Parathyroid adenoma (tissue), 2 donors: ENCODE measurements at regions not wholly inside any gene's neighbourhood (a gene's known extent, or its start where the extent isn't known, plus 50 kb on each side); places are given as distances from the start of the nearest gene placed in this dataset.

Source experiments
- H2AFZ ChIP-seq: fragments of 300-600 bp; sonication (generic); one replicate; pipeline ENCODE4 v1.7.0; 2017; ENCODE audit warnings: antibody characterized with exemption, mild to moderate bottlenecking
- H3K27ac ChIP-seq: fragments of 300-600 bp; sonication (generic); one replicate; pipeline ENCODE4 v1.7.0; 2017
- H3K27me3 ChIP-seq: fragments of 300-600 bp; sonication (generic); one replicate; pipeline ENCODE4 v1.7.0; 2017; ENCODE audit warnings: low read length; ENCODE audit not compliant: control insufficient read depth, insufficient read depth
- H3K36me3 ChIP-seq: fragments of 300-600 bp; sonication (generic); one replicate; pipeline ENCODE4 v1.7.0; 2017; ENCODE audit warnings: low read length; ENCODE audit not compliant: control insufficient read depth, insufficient read depth
- H3K4me1 ChIP-seq: fragments of 300-600 bp; sonication (generic); one replicate; pipeline ENCODE4 v1.7.0; 2017; ENCODE audit warnings: control low read depth
- H3K4me2 ChIP-seq: fragments of 300-600 bp; sonication (generic); one replicate; pipeline ENCODE4 v1.7.0; 2017; ENCODE audit warnings: low read length
- H3K4me3 ChIP-seq: fragments of 300-600 bp; sonication (generic); one replicate; pipeline ENCODE4 v1.7.0; 2017; ENCODE audit warnings: low read depth, low read length
- H3K79me2 ChIP-seq: fragments of 300-600 bp; sonication (generic); one replicate; pipeline ENCODE4 v1.7.0; 2017; ENCODE audit warnings: control low read depth
- H3K9ac ChIP-seq: fragments of 300-600 bp; sonication (generic); one replicate; pipeline ENCODE4 v1.7.0; 2017; ENCODE audit warnings: mild to moderate bottlenecking
- H3K9me3 ChIP-seq: fragments of 300-600 bp; sonication (generic); one replicate; pipeline ENCODE4 v1.7.0; 2017; ENCODE audit warnings: low read length; ENCODE audit not compliant: control insufficient read depth
- TF ChIP-seq, protein P1 (sequence below): fragments of 300-600 bp; sonication (generic); IDR thresholded peaks from one replicate; pipeline ENCODE4 v1.7.0; 2017; ENCODE audit warnings: antibody characterized with exemption, mild to moderate bottlenecking
- donor health status: primary hyperparathyroidism.

DNA sequence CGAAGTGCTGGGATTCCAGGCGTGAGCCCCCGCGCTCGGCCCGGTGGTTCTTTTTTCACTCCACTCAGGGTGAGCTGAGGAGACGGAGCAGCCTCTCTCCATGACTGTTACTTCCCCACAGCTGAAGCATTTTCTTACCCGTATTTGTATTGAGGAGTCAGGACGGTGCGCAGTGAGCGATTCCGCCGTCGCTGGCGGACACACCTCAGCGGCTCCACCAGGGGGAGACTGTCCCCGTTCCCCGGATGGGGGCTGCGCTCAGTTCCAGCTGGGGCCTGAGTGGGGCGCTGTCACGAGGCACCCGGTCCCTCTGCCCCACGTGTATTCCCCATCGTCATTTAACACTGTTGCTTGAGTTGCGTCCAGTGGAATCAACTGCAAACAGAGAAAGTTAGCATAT, 844.0 kb upstream of the FRG1 start:
- Histone ChIP-seq H3K4me1 (no peaks in the 10 kb centered on the region), H3K9me3 (no peaks in the 10 kb centered on the region), H3K9ac (no peak overlapping the region), H3K4me3 (no peak overlapping the region), H3K27me3 (no peaks in the 10 kb centered on the region), H3K79me2 (no peaks in the 10 kb centered on the region), H3K36me3 (no peaks in the 10 kb centered on the region), H3K4me2 (no peak overlapping the region), H3K27ac (no peak overlapping the region), H2AFZ (no peak overlapping the region)
- TF ChIP-seq, protein P1, sequence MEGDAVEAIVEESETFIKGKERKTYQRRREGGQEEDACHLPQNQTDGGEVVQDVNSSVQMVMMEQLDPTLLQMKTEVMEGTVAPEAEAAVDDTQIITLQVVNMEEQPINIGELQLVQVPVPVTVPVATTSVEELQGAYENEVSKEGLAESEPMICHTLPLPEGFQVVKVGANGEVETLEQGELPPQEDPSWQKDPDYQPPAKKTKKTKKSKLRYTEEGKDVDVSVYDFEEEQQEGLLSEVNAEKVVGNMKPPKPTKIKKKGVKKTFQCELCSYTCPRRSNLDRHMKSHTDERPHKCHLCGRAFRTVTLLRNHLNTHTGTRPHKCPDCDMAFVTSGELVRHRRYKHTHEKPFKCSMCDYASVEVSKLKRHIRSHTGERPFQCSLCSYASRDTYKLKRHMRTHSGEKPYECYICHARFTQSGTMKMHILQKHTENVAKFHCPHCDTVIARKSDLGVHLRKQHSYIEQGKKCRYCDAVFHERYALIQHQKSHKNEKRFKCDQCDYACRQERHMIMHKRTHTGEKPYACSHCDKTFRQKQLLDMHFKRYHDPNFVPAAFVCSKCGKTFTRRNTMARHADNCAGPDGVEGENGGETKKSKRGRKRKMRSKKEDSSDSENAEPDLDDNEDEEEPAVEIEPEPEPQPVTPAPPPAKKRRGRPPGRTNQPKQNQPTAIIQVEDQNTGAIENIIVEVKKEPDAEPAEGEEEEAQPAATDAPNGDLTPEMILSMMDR: no peak

DNA sequence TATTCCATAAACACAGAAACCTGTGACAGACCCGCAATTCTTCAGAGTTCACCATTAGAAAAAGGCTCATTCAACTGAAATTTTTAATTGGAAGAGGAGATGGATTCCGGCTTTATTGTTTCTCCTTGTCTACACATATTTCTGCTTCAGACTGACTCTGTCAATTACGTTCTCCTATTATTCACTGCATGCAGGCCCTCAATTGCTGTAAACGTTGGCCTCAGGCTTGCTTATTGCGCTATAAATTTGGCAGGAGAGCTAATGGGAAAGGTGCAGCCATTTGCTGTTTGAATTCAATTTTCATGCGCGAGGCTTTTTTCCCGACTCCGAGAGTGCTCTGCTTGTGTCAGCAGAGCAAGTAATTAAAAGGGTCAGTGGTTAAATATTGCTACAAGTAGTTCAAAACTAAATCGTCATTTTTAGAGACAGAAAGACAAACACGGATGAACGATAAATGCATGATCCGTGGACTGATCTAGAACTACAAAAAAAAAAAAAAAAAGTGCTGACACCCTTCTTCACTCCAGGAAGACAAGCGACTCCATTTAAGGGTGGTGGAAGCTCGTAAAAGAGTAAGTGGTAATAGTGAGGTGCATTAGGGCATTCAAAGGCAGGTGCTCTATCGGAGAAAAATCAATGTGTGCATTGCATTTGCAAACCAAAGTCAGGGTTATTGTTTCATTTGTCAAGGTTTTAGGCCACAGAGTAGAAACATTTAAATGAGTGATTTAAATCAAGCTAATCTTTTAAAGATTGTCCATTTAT, 841.6 kb upstream of the FRG1 start:
- Histone ChIP-seq H3K9ac (no peak overlapping the region), H3K27me3 (no peaks in the 10 kb centered on the region), H3K36me3 (no peaks in the 10 kb centered on the region), H3K4me1 (no peaks in the 10 kb centered on the region), H3K27ac (no peak overlapping the region), H3K9me3 (no peaks in the 10 kb centered on the region), H2AFZ (no peak overlapping the region), H3K79me2 (no peaks in the 10 kb centered on the region), H3K4me2 (no peak overlapping the region), H3K4me3 (no peak overlapping the region)
- TF ChIP-seq, protein P1: no peak

DNA sequence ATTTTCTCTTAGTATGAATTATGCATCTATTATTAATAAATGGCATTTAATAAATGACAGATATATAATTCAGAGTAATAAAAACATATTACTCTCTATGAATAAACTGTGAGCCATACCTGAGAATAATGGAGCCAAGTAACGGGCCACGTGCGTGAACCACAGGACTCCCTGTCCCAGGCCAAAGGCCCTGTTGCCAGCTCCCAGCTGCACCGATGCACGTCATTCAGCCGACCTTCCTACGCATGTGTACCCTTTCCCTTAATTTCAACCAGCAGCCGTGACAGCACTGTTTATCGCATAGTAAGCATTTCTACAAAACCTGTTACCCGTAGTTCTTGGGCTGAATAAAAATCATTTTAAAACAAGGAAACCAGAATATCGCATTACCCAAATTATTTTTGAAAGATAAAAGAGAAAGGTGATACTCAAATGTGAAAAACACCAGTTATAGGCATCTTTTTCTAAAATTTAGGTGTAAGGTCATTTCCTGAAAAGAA, 827.2 kb upstream of the FRG1 start:
- Histone ChIP-seq H3K9me3 (no peaks in the 10 kb centered on the region), H3K9ac (no peak overlapping the region), H3K4me1 (no peaks in the 10 kb centered on the region), H3K79me2 (no peaks in the 10 kb centered on the region), H3K4me3 (no peak overlapping the region), H3K27me3 (no peaks in the 10 kb centered on the region), H3K27ac (no peak overlapping the region), H3K4me2 (no peak overlapping the region), H2AFZ (no peak overlapping the region), H3K36me3 (no peaks in the 10 kb centered on the region)
- TF ChIP-seq, protein P1: no peak

DNA sequence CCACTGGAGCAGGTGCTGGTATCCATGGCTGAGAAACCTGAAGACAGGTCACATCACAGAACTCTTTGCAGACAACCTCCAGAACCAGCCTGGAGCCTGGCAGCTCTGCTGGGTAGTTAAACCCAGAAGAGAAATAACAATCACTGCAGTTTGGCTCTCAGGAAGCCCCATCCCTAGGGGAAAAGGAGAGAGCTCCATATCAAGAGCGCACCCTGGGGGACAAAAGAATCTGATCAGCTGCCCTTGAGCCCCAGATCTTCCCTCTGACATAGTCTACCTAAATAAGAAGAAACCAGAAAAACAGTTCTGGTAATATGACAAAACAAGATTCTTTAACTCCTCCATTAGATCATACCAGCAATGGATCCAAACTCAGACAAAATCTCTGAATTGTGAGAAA, 823.2 kb upstream of the FRG1 start:
- H3K27ac ChIP-seq: no peak overlapping the region
- TF ChIP-seq, protein P1: no peak
- H3K9ac ChIP-seq: no peak overlapping the region
- H3K27me3 ChIP-seq: no peaks in the 10 kb centered on the region
- H2AFZ ChIP-seq: no peak overlapping the region
- H3K4me1 ChIP-seq: no peaks in the 10 kb centered on the region
- no peaks in the 10 kb centered on the region for H3K36me3 ChIP-seq
- no peaks in the 10 kb centered on the region for H3K9me3 ChIP-seq
- no peaks in the 10 kb centered on the region for H3K79me2 ChIP-seq
- H3K4me2 ChIP-seq: no peak overlapping the region
- no peak overlapping the region for H3K4me3 ChIP-seq

DNA sequence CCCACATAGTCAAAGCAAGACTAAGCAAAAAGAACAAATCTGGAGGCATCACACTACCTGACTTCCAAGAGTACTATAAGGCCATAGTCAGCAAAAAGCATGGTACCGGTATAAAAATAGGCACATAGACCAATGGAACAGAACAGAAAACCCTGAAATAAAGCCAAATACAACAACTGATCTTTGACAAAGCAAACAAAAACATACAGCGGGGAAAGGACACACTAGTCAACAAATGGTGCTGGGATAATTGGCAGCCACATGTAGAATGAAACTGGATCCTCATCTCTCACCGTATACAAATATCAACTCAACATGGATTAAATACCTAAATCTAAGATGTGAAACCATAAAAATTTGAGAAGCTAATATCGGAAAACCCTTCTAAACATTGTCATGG, 819.3 kb upstream of the FRG1 start:
- Histone ChIP-seq H2AFZ (no peak overlapping the region), H3K4me2 (no peak overlapping the region), H3K36me3 (no peaks in the 10 kb centered on the region), H3K9ac (no peak overlapping the region), H3K4me1 (no peaks in the 10 kb centered on the region), H3K79me2 (no peaks in the 10 kb centered on the region), H3K9me3 (no peaks in the 10 kb centered on the region), H3K27me3 (no peaks in the 10 kb centered on the region), H3K4me3 (no peak overlapping the region), H3K27ac (no peak overlapping the region)
- TF ChIP-seq, protein P1: no peak
